ENCODE measurements at regions not wholly inside any gene's neighbourhood (a gene's known extent, or its start where the extent isn't known, plus 50 kb on each side); places are given as distances from the start of the nearest gene placed in this dataset.

DNA sequence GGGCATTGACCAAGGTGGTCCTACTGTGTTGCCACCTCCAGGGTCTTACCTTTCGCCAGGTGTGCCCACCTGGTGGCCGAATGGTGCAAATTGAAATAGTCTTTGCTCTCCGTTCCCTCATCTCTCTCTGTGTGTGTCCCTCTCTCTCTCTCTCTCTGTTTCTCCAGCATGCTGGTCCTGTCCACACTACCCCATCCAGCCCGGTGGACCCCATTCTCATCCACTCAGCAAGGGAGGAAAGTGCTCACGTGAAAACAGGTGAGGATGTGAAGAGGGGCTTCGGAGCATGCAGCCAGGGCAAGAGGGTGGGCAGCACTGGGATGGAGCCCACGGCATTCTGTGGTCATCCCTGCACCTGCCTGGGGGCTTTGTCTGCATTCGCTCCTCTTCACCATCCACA, 150.1 kb downstream of the CRLF2 start:
- TF ChIP-seq, protein P1, sequence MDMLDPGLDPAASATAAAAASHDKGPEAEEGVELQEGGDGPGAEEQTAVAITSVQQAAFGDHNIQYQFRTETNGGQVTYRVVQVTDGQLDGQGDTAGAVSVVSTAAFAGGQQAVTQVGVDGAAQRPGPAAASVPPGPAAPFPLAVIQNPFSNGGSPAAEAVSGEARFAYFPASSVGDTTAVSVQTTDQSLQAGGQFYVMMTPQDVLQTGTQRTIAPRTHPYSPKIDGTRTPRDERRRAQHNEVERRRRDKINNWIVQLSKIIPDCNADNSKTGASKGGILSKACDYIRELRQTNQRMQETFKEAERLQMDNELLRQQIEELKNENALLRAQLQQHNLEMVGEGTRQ (IDR thresholded peaks at IDR 0.05) = no peak
- TF ChIP-seq, protein P2, sequence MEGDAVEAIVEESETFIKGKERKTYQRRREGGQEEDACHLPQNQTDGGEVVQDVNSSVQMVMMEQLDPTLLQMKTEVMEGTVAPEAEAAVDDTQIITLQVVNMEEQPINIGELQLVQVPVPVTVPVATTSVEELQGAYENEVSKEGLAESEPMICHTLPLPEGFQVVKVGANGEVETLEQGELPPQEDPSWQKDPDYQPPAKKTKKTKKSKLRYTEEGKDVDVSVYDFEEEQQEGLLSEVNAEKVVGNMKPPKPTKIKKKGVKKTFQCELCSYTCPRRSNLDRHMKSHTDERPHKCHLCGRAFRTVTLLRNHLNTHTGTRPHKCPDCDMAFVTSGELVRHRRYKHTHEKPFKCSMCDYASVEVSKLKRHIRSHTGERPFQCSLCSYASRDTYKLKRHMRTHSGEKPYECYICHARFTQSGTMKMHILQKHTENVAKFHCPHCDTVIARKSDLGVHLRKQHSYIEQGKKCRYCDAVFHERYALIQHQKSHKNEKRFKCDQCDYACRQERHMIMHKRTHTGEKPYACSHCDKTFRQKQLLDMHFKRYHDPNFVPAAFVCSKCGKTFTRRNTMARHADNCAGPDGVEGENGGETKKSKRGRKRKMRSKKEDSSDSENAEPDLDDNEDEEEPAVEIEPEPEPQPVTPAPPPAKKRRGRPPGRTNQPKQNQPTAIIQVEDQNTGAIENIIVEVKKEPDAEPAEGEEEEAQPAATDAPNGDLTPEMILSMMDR (IDR thresholded peaks at IDR 0.05) = no peak
- no peak for TF ChIP-seq RARB (CRISPR knock-in tag; IDR thresholded peaks at IDR 0.05)
- TF ChIP-seq MAZ (IDR thresholded peaks at IDR 0.05; ENCODE audit: borderline replicate concordance, low read depth, low read length) = no peak
- TF ChIP-seq, protein P3, sequence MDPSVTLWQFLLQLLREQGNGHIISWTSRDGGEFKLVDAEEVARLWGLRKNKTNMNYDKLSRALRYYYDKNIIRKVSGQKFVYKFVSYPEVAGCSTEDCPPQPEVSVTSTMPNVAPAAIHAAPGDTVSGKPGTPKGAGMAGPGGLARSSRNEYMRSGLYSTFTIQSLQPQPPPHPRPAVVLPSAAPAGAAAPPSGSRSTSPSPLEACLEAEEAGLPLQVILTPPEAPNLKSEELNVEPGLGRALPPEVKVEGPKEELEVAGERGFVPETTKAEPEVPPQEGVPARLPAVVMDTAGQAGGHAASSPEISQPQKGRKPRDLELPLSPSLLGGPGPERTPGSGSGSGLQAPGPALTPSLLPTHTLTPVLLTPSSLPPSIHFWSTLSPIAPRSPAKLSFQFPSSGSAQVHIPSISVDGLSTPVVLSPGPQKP (IDR thresholded peaks at IDR 0.05; ENCODE audit: low read depth, low read length) = no peak
- TF ChIP-seq ZFP36 (IDR thresholded peaks at IDR 0.05; ENCODE audit: borderline replicate concordance, partially characterized antibody) = no peak
- no peak for TF ChIP-seq SMC3 (IDR thresholded peaks at IDR 0.05)
- TF ChIP-seq, protein P4, sequence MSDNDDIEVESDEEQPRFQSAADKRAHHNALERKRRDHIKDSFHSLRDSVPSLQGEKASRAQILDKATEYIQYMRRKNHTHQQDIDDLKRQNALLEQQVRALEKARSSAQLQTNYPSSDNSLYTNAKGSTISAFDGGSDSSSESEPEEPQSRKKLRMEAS (IDR thresholded peaks at IDR 0.05) = no peak
- TF ChIP-seq KDM1A (IDR thresholded peaks at IDR 0.05; ENCODE audit: low read depth) = no peak
- no peak for TF ChIP-seq BHLHE40 (IDR thresholded peaks at IDR 0.05; ENCODE audit: low read depth, low read length)
- no peak for TF ChIP-seq ZSCAN20 (CRISPR knock-in tag; IDR thresholded peaks at IDR 0.05)
- no peak for TF ChIP-seq POLR2AphosphoS2 (conservative IDR thresholded peaks at IDR 0.05; ENCODE audit: low read length)
- TF ChIP-seq, protein P5, sequence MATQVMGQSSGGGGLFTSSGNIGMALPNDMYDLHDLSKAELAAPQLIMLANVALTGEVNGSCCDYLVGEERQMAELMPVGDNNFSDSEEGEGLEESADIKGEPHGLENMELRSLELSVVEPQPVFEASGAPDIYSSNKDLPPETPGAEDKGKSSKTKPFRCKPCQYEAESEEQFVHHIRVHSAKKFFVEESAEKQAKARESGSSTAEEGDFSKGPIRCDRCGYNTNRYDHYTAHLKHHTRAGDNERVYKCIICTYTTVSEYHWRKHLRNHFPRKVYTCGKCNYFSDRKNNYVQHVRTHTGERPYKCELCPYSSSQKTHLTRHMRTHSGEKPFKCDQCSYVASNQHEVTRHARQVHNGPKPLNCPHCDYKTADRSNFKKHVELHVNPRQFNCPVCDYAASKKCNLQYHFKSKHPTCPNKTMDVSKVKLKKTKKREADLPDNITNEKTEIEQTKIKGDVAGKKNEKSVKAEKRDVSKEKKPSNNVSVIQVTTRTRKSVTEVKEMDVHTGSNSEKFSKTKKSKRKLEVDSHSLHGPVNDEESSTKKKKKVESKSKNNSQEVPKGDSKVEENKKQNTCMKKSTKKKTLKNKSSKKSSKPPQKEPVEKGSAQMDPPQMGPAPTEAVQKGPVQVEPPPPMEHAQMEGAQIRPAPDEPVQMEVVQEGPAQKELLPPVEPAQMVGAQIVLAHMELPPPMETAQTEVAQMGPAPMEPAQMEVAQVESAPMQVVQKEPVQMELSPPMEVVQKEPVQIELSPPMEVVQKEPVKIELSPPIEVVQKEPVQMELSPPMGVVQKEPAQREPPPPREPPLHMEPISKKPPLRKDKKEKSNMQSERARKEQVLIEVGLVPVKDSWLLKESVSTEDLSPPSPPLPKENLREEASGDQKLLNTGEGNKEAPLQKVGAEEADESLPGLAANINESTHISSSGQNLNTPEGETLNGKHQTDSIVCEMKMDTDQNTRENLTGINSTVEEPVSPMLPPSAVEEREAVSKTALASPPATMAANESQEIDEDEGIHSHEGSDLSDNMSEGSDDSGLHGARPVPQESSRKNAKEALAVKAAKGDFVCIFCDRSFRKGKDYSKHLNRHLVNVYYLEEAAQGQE (IDR thresholded peaks at IDR 0.05) = no peak
